HG02610 (cell line): ENCODE measurements at regions not wholly inside any gene's neighbourhood (a gene's known extent, or its start where the extent isn't known, plus 50 kb on each side); places are given as distances from the start of the nearest gene placed in this dataset.
"Not testable (repeated sequence)": the region's sequence is repeated elsewhere in the genome, so short reads cannot be mapped to it uniquely, and the experiment has no call there.

Experiments used
- ATAC-seq: cut with Tn5 transposase; IDR thresholded peaks from one replicate; pipeline ENCODE4 v1.9.1; 2021; ENCODE audit warnings: mild to moderate bottlenecking, moderate library complexity; ENCODE audit not compliant: unreplicated experiment

- no peak for ATAC-seq
Measured at GRCh38 chr2:140178234-140178633, 1398.0 kb upstream of the NXPH2 start.

- ATAC-seq, result no peak
Measured at GRCh38 chr2:140177086-140177485, 1396.9 kb upstream of the NXPH2 start.

DNA sequence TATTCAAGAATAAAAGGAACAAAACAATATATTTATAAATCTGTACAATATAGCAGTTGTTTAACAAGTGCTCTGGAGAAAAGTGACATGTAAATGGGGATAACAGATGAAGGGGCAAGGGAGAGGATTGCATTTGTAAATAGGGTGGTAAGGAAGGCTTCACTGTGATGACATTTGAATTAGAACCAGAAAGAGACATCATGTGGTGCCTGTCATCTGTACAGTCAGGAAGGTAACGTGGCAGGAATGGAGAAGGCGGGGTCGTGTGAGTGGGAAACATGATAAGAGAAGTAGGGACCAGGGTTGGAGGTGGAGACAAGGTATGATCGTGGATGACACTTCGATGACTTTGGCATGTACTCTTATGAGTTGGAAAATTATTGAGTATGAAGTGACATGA is 1393.6 kb upstream of the NXPH2 start:
- no peak for ATAC-seq

DNA sequence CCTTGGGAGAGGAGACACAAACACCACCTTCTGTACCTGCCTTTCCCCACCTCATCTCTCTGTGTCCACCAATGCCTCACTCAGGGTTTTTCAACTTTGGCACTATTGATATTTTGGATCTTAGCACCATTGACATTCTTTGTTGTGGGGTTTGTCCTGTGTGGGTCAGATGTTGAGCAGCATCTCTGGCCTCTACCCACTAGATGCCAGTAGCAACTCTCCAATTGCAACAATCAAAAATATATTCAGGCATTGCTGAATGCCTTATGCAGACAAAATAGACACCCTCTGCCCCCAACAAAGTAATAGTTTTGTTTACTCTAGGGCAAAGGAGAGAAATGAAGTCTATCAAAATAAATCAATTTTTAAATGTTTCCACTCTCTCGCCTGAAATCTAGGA is 1384.3 kb upstream of the NXPH2 start:
- no peak for ATAC-seq

DNA sequence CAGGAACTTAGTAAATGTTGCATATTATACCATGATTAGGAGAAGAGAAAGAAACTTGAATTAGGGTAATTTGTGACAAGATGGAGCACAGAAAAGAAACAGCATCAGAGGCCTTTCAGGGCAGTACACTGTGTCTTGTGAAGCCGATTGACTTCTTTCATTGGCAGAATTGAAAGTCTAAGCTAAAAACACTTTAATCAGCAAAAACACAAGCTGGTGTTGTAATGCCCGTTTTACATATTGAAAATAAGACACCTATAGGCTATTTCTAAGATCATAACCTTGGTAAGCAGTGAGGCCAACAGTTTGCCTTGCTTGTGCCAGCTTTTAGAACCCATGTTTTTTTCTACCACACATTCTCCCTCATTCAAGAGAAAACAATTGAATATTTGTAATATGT is 1378.1 kb upstream of the NXPH2 start:
- ATAC-seq, result no peak

DNA sequence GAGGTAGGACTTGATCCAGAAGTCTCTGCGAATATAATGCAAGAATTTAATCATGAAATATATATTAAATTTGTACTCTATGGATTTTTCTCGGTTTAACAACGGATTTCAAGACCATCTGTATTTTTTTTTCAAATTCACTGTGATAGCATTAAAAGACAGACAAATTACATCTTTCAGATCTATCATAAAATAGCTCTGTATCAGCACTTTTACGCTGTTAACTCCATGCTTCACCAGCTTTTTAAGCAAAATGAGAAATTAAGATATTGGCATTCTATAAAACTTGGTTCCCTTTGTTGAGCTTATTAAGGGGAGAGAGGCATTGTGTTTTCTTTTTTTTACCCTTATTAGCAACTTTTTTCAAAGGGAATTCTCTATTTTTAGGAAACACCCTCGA is 1377.6 kb upstream of the NXPH2 start:
- no peak for ATAC-seq

- no peak for ATAC-seq
Measured at GRCh38 chr2:140154706-140155105, 1374.5 kb upstream of the NXPH2 start.

DNA sequence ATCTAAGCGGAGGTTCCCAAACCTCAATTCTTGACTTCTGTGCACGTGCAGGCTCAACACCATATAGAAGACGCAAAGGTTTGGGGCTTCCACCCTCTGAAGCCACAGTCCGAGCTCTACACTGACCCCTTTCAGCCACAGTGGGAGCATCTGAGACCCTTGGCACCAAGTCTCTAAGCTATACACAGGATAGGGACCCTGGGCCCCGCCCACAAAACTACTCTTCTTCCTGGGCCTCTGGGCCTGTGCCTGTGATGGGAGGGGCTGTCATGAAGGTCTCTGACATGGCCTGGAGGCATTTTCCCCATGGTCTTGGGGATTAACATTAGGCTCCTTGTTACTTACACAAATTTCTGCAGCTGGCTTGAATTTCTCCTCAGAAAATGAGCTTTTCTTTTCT is 1374.1 kb upstream of the NXPH2 start:
- no peak for ATAC-seq

GRCh38 chr2:140144611-140145010 is 1364.4 kb upstream of the NXPH2 start:
- no peak for ATAC-seq

GRCh38 chr2:140138736-140139135 is 1358.5 kb upstream of the NXPH2 start:
- no peak for ATAC-seq

- no peak for ATAC-seq
Measured at GRCh38 chr2:140136861-140137260, 1356.7 kb upstream of the NXPH2 start.

DNA sequence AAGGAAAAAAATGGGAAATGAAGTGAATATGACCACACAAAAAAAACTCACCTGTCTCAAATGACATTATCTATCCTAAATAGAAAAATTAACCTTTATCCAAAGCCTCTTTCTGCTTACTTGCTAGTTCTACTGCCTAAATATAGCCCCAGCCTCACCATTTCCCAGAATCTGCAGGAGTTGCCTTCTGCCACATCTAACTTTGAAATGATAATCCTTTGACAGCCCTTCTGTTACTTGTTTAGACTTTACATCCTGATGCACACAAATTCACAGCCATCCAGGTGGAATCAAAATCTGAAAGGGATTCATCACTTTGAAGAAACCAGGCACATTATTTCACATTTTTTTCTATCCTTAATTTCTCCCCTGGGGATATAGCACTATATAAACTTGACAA is 1356.2 kb upstream of the NXPH2 start:
- ATAC-seq, result no peak

DNA sequence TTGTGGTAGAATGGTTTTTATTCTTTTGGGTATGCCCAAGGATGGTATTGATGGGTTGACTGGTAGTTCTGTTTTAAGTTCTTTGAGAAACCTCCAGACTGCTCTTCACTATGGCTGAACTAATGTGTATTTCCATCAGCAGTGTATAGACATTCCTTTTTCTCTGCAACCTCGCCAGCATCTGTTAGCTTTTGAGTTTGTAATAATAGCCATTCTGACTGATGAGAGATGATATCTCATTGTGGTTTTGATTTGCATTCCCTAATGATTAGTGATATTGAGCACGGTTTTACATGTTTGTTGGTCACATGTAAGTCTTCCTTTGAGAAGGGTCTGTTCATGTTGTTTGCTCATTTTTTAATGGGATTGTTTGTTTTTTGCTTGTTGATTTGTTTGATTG is 1348.7 kb upstream of the NXPH2 start:
- ATAC-seq, result no peak

DNA sequence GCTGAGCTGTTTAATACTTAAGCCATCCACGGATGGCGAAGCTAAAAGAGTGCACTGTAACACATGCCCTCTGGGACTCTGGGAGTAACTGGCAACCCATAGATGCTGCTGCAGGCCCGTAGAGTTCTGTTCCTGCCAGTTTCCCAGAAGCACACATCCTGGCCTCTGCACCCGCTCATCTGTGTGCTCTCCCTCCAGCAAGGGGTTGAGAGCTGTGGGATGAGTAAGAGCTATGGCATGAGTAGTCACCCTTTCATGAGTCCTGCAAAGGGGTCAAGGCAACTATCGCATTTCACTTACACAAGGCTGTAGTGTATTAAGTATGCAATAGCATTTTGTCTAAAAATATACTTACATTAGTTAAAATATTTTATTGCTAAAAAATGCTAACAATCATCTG is 1341.8 kb upstream of the NXPH2 start:
- no peak for ATAC-seq

- no peak for ATAC-seq
Measured at GRCh38 chr2:140117386-140117785, 1337.2 kb upstream of the NXPH2 start.

DNA sequence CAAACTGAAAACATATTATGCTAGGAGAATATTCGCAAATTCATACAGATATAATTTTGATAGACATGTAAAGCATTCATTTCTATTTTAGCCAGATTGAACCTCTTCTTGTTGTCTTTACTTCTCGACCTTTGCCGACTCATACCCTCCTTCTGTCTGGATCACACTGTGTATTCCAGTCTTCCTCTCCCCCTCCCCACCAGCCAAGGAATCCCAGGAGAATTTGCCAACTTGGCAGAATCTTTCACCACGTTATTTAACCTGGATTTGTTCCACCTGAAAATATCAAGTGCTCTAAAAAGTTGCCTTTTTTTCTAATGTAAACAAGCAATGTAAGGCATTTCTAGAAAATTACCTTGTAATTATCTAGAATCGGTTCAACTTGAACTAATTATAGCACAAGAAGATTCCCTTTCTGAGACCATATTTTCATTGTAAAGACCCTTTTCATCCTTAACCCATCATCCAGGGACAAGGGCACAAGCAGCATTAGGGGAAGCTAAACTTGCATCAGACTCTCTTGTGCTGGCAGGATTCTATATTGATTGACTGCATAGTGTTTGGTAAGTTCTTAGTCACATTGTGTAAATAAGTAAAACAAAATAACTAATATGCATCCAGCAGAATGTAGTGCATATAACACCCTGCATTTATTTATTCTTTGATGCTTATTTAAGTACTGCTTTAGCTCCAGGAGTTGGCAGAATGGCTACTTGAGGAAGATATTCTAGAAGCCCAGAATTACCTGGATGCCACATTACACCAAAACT is 1328.7 kb upstream of the NXPH2 start:
- ATAC-seq, result no peak

DNA sequence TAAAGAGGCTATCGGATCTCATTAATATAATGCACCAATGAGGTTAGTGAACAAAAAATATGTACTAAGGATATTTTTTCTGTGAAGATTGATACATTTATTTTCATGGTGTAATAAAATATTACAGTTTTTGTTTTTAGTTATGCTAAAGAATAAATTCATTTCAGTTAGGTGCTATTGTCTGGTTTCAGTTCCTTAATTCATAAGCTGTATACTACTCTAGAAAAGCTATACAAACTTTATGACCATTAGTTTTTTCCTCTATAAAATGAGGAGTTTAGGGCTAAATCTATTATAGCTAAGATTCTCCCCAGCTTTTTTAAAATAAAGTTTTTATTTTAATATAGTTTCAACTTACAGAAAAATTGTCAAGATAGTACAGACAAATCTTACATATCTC is 1311.7 kb upstream of the NXPH2 start:
- ATAC-seq, result no peak

DNA sequence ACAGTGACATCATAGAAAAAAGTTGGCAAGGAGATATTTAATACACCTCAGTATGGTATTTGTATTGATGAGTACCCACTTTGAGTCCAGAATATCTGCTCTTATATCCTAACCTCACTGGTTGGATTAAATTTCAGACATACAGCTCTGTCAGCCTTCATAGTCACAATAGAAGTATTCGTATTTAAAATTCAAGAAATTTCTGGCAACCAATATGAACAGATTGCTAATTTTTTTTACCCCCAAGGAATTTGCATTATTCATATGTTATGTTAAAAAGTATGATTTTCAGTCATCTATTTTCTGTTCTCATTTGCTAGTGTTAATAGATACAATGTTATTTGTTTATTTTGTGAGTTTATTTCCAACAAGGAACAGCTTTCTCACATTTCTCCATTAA is 1306.8 kb upstream of the NXPH2 start:
- ATAC-seq, result no peak

- ATAC-seq, result no peak
Measured at GRCh38 chr2:140085674-140086073, 1305.5 kb upstream of the NXPH2 start.

DNA sequence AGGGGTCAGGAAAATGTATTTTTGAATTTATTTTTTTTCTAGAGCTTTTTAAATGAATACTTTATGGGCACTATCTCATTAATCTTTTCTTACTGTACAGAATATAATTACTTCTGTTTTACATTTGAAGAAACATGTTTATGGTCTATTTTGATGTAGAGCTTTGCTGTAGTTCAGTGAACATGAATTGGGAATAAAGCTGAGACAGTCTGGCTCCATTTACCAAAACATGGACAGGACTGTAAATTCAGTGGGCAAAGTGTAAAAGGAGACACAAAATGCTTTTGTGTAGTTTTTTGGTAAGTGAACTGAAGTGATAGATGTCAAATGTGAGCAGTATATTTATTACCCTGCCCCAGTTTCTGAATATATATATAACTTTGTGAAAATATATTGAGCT is 1298.8 kb upstream of the NXPH2 start:
- no peak for ATAC-seq

- ATAC-seq, result no peak
Measured at GRCh38 chr2:140076164-140076563, 1296.0 kb upstream of the NXPH2 start.

DNA sequence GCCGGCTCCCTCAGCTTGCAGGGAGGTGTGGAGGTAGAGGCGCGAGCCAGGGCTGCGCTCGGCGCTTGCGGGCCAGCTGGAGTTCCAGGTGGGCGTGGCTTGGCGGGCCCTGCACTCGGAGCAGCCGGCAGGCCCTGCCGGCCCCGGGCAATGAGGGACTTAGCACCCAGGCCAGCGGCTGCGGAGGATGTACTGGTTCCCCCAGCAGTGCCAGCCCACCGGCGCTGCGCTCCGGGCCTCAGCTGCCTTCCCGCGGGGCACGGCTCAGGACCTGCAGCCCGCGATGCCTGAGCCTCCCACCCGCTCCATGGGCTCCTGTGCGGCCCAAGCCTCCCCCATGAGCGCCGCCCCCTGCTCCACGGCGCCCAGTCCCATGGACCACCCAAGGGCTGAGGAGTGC is 1293.6 kb upstream of the NXPH2 start:
- not testable (repeated sequence) for ATAC-seq

DNA sequence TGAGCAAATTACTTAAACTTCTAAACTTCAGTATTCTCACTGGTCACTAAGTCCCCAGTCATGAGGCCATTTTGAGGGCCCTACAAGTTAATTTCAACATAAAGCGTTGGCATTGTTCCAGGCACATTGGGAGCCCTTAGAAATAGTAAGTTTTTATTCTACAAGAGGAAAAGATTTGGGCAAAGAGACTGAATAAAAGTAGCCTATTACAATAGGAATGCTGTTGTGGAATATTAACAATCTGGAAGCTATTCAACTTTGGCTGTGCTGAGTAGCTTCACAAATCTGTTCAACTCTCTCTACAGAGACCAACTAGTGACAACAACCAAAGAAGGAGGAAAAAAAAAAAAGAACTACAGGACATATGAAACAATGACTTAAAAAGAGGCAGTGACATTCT is 1287.5 kb upstream of the NXPH2 start:
- no peak for ATAC-seq
